HepG2 (cell line): ENCODE measurements at regions not wholly inside any gene's neighbourhood (a gene's known extent, or its start where the extent isn't known, plus 50 kb on each side); places are given as distances from the start of the nearest gene placed in this dataset.

Experiments used
- ATAC-seq: fragments of 200-7000 bp; cut with Tn5 transposase; 3 replicates; pipeline ENCODE4 v1.9.1; 2020; ENCODE audit warnings: mild to moderate bottlenecking, moderate library complexity
- BruUV-seq: library from RNA; stranded (reverse); fragments of 400-500 nt; replicated peaks from 2 replicates; lab custom pipeline; 2021; lab: Mats Ljungman, UMichigan
- CTCF ChIA-PET: fragments of 300-600 bp; formaldehyde crosslinking; extraction: SDS; loops from one replicate; lab custom pipeline; 2021; ENCODE audit warnings: low total read pairs, inconsistent platforms, low intra/inter-chr PET ratio; lab: Yijun Ruan, JAX
- POLR2A ChIA-PET: fragments of 350-600 bp; sonication (Branson Sonifier 250); formaldehyde crosslinking; loops from one replicate; lab custom pipeline; 2020; ENCODE audit warnings: antibody characterized with exemption, inconsistent platforms; lab: Yijun Ruan, JAX
- DNase-seq: peaks from one replicate; pipeline ENCODE4 v3.0.0-alpha.2; 2015; ENCODE audit warnings: low spot score
- FAIRE-seq: peaks from 3 replicates; lab custom pipeline; 2011; peaks lifted over from hg19 to GRCh38; lab: Jason Lieb, UNC
- H2AFZ ChIP-seq: one replicate; pipeline ENCODE4 v1.6.1; 2011; ENCODE audit warnings: low read length, inconsistent platforms
- H3K27ac ChIP-seq: fragments of 300-600 bp; 3 replicates; pipeline ENCODE4 v1.8.0; 2011; ENCODE audit warnings: mixed run types, mild to moderate bottlenecking, mixed read lengths, low read length, inconsistent platforms; ENCODE audit not compliant: insufficient read depth; ENCODE audit errors: extremely low read length
- H3K27me3 ChIP-seq, 2 experiments: fragments of 200-600 bp in 1 of 2; 2 replicates in 1 of 2; 3 replicates in 1 of 2; pipeline versions ENCODE4 v1.6.0 to v1.8.0; 2011; ENCODE audit warnings: low read length in 2 of 2, mild to moderate bottlenecking in 2 of 2, moderate library complexity in 2 of 2, inconsistent platforms in 1 of 2; ENCODE audit not compliant: insufficient read depth in 2 of 2, control insufficient read depth in 1 of 2
- H3K36me3 ChIP-seq, 2 experiments: fragments of 200-600 bp in 1 of 2; replicated peaks in 1 of 2; 2 replicates in 1 of 2; 3 replicates in 1 of 2; pipeline versions ENCODE4 v1.5.1 to v1.8.0; 2011; ENCODE audit warnings: low read length in 2 of 2, inconsistent platforms in 1 of 2; ENCODE audit not compliant: insufficient read depth in 2 of 2, control insufficient read depth in 1 of 2
- H3K4me1 ChIP-seq: 2 replicates; pipeline ENCODE4 v1.5.1; 2012; ENCODE audit warnings: low read length, inconsistent platforms; ENCODE audit not compliant: insufficient read depth
- H3K4me2 ChIP-seq: 2 replicates; pipeline ENCODE4 v1.6.0; 2011; ENCODE audit warnings: low read depth, low read length, inconsistent platforms
- H3K4me3 ChIP-seq, 3 experiments: fragments of 200-600 bp in 1 of 3; sonication (generic), shearing (Covaris generic) in 1 of 3; replicated peaks in 1 of 3; 2 replicates each; pipeline ENCODE4 v1.5.1; 2011 to 2016; ENCODE audit warnings: low read length in 3 of 3, inconsistent platforms in 2 of 3, low read depth in 2 of 3, mild to moderate bottlenecking in 2 of 3, control low read depth in 1 of 3, mixed read lengths in 1 of 3; ENCODE audit not compliant: insufficient read depth in 1 of 3
- H3K79me2 ChIP-seq: one replicate; pipeline ENCODE4 v1.6.1; 2011; ENCODE audit warnings: low read length, inconsistent platforms; ENCODE audit not compliant: insufficient read depth
- H3K9ac ChIP-seq: 2 replicates; pipeline ENCODE4 v1.6.0; 2011; ENCODE audit warnings: mild to moderate bottlenecking, low read depth, low read length, inconsistent platforms; ENCODE audit not compliant: insufficient read depth
- H3K9me3 ChIP-seq: 2 replicates; pipeline ENCODE4 v1.5.1; 2012; ENCODE audit warnings: mild to moderate bottlenecking, low read length
- H4K20me1 ChIP-seq: 2 replicates; pipeline ENCODE4 v1.6.0; 2011; ENCODE audit warnings: inconsistent platforms, mild to moderate bottlenecking, low read length, moderate library complexity; ENCODE audit not compliant: insufficient read depth
- ARNTL ChIP-seq: sonication (generic); formaldehyde crosslinking; IDR thresholded peaks from 2 replicates; pipeline ENCODE4 v1.4.0; 2020; ENCODE audit warnings: mild to moderate bottlenecking, missing genetic modification reagents
- CCDC6 ChIP-seq: sonication (generic); formaldehyde crosslinking; IDR thresholded peaks from 2 replicates; pipeline ENCODE4 v1.8.1; 2022; ENCODE audit warnings: mild to moderate bottlenecking, missing genetic modification reagents, moderate library complexity
- EHMT2 ChIP-seq: fragments of 200-600 bp; sonication (generic); IDR thresholded peaks from 2 replicates; pipeline ENCODE4 v1.7.0; 2017; ENCODE audit warnings: antibody characterized with exemption, low read depth, low read length, borderline replicate concordance
- HHEX ChIP-seq: IDR thresholded peaks from 2 replicates; pipeline ENCODE4 v1.6.1; 2016; ENCODE audit warnings: control low read depth
- HMG20A ChIP-seq: IDR thresholded peaks from 2 replicates; pipeline ENCODE4 v1.6.1; 2016; ENCODE audit warnings: borderline replicate concordance
- HNRNPUL1 ChIP-seq: fragments of 200-400 bp; formaldehyde crosslinking; IDR thresholded peaks from 2 replicates; pipeline ENCODE4 v1.6.1; 2017; ENCODE audit warnings: low read depth, mild to moderate bottlenecking, low read length, moderate library complexity
- KDM5B ChIP-seq: sonication (generic); formaldehyde crosslinking; IDR thresholded peaks from 2 replicates; pipeline ENCODE4 v1.4.0; 2020; ENCODE audit warnings: missing genetic modification reagents, mild to moderate bottlenecking, borderline replicate concordance
- PPARG ChIP-seq: conservative IDR thresholded peaks from 2 replicates; pipeline ENCODE4 v1.6.1; 2016; ENCODE audit warnings: missing biosample characterization, missing genetic modification reagents
- SALL2 ChIP-seq: sonication (generic); formaldehyde crosslinking; IDR thresholded peaks from 2 replicates; pipeline ENCODE4 v1.8.1; 2023; ENCODE audit warnings: mild to moderate bottlenecking, missing genetic modification reagents, inconsistent platforms
- TARDBP ChIP-seq: sonication (generic); formaldehyde crosslinking; IDR thresholded peaks from 2 replicates; pipeline ENCODE4 v1.8.0; 2022; ENCODE audit warnings: mild to moderate bottlenecking, missing genetic modification reagents
- TMF1 ChIP-seq: sonication (generic); formaldehyde crosslinking; IDR thresholded peaks from 2 replicates; pipeline ENCODE4 v1.8.1; 2022; ENCODE audit warnings: low read depth, missing genetic modification reagents
- ZNF256 ChIP-seq: sonication (generic); formaldehyde crosslinking; conservative IDR thresholded peaks from 2 replicates; pipeline ENCODE4 v1.4.0; 2020; ENCODE audit warnings: missing genetic modification reagents
- ZNF333 ChIP-seq: sonication (generic); formaldehyde crosslinking; IDR thresholded peaks from 2 replicates; pipeline ENCODE4 v1.4.0; 2020; ENCODE audit warnings: mild to moderate bottlenecking, missing genetic modification reagents, borderline replicate concordance
- ZNF570 ChIP-seq: sonication (generic); formaldehyde crosslinking; IDR thresholded peaks from 2 replicates; pipeline ENCODE4 v1.4.0; 2020; ENCODE audit warnings: mild to moderate bottlenecking, missing genetic modification reagents, borderline replicate concordance
- ZNF597 ChIP-seq: sonication (generic); formaldehyde crosslinking; IDR thresholded peaks from 2 replicates; pipeline ENCODE4 v1.5.0; 2020; ENCODE audit warnings: missing genetic modification reagents
- ZSCAN30 ChIP-seq: sonication (generic); formaldehyde crosslinking; IDR thresholded peaks from 2 replicates; pipeline ENCODE4 v1.5.0; 2020; ENCODE audit warnings: mild to moderate bottlenecking, missing genetic modification reagents
- WGBS: methylation state at CpG from one replicate; pipeline ENCODE4 v1.1.6; 2017; ENCODE audit warnings: low lambda C conversion rate; 5-methylcytosine and 5-hydroxymethylcytosine counted together
- in situ Hi-C: cut with HindIII; loops from 2 replicates; pipeline ENCODE4 v1.10.0; 2017; ENCODE audit warnings: low pct_unique_long_range_greater_than_20kb; ENCODE audit not compliant: extremely low pct_ligation_motif_present
- intact Hi-C: fragments of 100-400 bp; cut with micrococcal nuclease; formaldehyde crosslinking; loops from one replicate; pipeline ENCODE4 v1.10.0; 2022; ENCODE audit not compliant: unreplicated experiment
- TF ChIP-seq, protein P1 (sequence below): sonication (generic); formaldehyde crosslinking; IDR thresholded peaks from 2 replicates; pipeline ENCODE4 v1.9.0; 2021; ENCODE audit warnings: missing genetic modification reagents, borderline replicate concordance
- TF ChIP-seq, protein P2 (sequence below): sonication (generic); formaldehyde crosslinking; IDR thresholded peaks from 2 replicates; pipeline ENCODE4 v1.9.0; 2022; ENCODE audit warnings: low read depth, missing genetic modification reagents

DNA sequence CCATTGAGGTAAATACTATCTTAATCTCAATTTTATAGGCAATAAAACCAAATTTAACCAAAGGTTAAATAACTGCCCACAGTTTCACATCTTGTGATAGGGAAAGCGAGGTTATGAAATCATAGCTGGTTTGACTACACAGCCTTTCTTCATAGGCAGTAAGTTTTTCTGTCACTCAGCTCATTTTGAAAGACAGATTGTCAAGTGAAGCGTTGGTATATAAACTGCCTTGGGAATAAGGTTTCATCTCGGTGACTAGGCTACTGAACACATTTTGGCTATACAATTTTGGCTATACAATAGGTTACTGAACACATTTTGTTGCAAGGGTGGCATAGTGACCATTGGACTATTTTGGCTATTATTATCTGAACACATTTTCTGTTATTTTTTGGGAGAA lies 793.7 kb downstream of the TRHDE start:
- Histone ChIP-seq H3K4me3 (no peak overlapping the region), H2AFZ (no peak overlapping the region), H3K36me3 (no peaks in the 10 kb centered on the region), H3K27me3 (no peaks in the 10 kb centered on the region), H3K9me3 (peaks cover 66% of the 10 kb centered on the region), H3K4me1 (no peaks in the 10 kb centered on the region), H3K9ac (no peak overlapping the region), H3K4me2 (no peak overlapping the region), H3K27ac (no peak overlapping the region), H3K79me2 (no peaks in the 10 kb centered on the region), H4K20me1 (no peaks in the 10 kb centered on the region)
- FAIRE-seq (no peak), DNase-seq (no peak), ATAC-seq (no peak)
- ChIA-PET POLR2A (no interaction called here), CTCF (no interaction called here)
- intact Hi-C loops: no loop called here
- TF ChIP-seq TMF1: no peak
- TF ChIP-seq, protein P1, sequence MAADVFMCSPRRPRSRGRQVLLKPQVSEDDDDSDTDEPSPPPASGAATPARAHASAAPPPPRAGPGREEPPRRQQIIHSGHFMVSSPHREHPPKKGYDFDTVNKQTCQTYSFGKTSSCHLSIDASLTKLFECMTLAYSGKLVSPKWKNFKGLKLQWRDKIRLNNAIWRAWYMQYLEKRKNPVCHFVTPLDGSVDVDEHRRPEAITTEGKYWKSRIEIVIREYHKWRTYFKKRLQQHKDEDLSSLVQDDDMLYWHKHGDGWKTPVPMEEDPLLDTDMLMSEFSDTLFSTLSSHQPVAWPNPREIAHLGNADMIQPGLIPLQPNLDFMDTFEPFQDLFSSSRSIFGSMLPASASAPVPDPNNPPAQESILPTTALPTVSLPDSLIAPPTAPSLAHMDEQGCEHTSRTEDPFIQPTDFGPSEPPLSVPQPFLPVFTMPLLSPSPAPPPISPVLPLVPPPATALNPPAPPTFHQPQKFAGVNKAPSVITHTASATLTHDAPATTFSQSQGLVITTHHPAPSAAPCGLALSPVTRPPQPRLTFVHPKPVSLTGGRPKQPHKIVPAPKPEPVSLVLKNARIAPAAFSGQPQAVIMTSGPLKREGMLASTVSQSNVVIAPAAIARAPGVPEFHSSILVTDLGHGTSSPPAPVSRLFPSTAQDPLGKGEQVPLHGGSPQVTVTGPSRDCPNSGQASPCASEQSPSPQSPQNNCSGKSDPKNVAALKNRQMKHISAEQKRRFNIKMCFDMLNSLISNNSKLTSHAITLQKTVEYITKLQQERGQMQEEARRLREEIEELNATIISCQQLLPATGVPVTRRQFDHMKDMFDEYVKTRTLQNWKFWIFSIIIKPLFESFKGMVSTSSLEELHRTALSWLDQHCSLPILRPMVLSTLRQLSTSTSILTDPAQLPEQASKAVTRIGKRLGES (CRISPR knock-in tag): no peak
- no peak for TF ChIP-seq ZNF597 (CRISPR knock-in tag)
- no peak for TF ChIP-seq ARNTL
- TF ChIP-seq ZNF256 (CRISPR knock-in tag): no peak
- TF ChIP-seq TARDBP (CRISPR knock-in tag): no peak
- TF ChIP-seq, protein P2, sequence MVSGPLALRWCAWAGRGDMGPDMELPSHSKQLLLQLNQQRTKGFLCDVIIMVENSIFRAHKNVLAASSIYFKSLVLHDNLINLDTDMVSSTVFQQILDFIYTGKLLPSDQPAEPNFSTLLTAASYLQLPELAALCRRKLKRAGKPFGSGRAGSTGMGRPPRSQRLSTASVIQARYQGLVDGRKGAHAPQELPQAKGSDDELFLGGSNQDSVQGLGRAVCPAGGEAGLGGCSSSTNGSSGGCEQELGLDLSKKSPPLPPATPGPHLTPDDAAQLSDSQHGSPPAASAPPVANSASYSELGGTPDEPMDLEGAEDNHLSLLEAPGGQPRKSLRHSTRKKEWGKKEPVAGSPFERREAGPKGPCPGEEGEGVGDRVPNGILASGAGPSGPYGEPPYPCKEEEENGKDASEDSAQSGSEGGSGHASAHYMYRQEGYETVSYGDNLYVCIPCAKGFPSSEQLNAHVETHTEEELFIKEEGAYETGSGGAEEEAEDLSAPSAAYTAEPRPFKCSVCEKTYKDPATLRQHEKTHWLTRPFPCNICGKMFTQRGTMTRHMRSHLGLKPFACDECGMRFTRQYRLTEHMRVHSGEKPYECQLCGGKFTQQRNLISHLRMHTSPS: no peak
- no peak for TF ChIP-seq SALL2
- no peak for TF ChIP-seq ZNF333
- no peak for TF ChIP-seq CCDC6
- TF ChIP-seq HMG20A: no peak
- no peak for TF ChIP-seq ZNF570 (CRISPR knock-in tag)
- TF ChIP-seq HHEX (CRISPR knock-in tag): no peak
- no peak for TF ChIP-seq EHMT2
- no peak for TF ChIP-seq KDM5B (CRISPR knock-in tag)
- no peak for TF ChIP-seq ZSCAN30
- no peak for TF ChIP-seq PPARG
- TF ChIP-seq HNRNPUL1: no peak
- WGBS: 2% methylated on average over 3 of the region's 3 CpGs
- no TSS peak for BruUV-seq
- in situ Hi-C loops: no loop called here
